HEK293 (cell line): ENCODE measurements at regions not wholly inside any gene's neighbourhood (a gene's known extent, or its start where the extent isn't known, plus 50 kb on each side); places are given as distances from the start of the nearest gene placed in this dataset.

Source experiments
- CTCF ChIP-seq: fragments of 450-650 bp; formaldehyde crosslinking; IDR thresholded peaks from 2 replicates; pipeline ENCODE4 v1.5.1; 2016; ENCODE audit warnings: missing biosample characterization, missing genetic modification characterization
- ZBTB7A ChIP-seq: fragments of 450-650 bp; formaldehyde crosslinking; IDR thresholded peaks from 2 replicates; pipeline ENCODE4 v1.5.1; 2016; ENCODE audit warnings: low read depth, missing biosample characterization, missing genetic modification characterization
- ZNF10 ChIP-seq: fragments of 450-650 bp; formaldehyde crosslinking; IDR thresholded peaks from 2 replicates; pipeline ENCODE4 v1.5.1; 2017; ENCODE audit warnings: missing biosample characterization, missing genetic modification characterization
- ZNF138 ChIP-seq: fragments of 450-650 bp; formaldehyde crosslinking; IDR thresholded peaks from 2 replicates; pipeline ENCODE4 v1.5.1; 2016; ENCODE audit warnings: missing biosample characterization, missing genetic modification characterization, borderline replicate concordance
- ZNF23 ChIP-seq: fragments of 450-650 bp; formaldehyde crosslinking; IDR thresholded peaks from 2 replicates; pipeline ENCODE4 v1.5.1; 2016; ENCODE audit warnings: missing biosample characterization, missing genetic modification characterization, borderline replicate concordance
- ZNF610 ChIP-seq: fragments of 450-650 bp; formaldehyde crosslinking; IDR thresholded peaks from 2 replicates; pipeline ENCODE4 v1.5.1; 2016; ENCODE audit warnings: missing biosample characterization, missing genetic modification characterization, borderline replicate concordance
- ZNF76 ChIP-seq: fragments of 450-650 bp; formaldehyde crosslinking; IDR thresholded peaks from 2 replicates; pipeline ENCODE4; 2016; ENCODE audit warnings: low read depth, missing biosample characterization, missing genetic modification characterization, borderline replicate concordance

GRCh38 chr2:215625207-215625606 is 189.3 kb upstream of the FN1 start:
- TF ChIP-seq ZNF138 (tag by site-specific recombination) (no peak), ZBTB7A (tag by site-specific recombination) (no peak), ZNF23 (tag by site-specific recombination) (no peak), ZNF610 (tag by site-specific recombination) (no peak), CTCF (tag by site-specific recombination) (no peak), ZNF76 (tag by site-specific recombination) (no peak), ZNF10 (no peak)
